ENCODE measurements at regions not wholly inside any gene's neighbourhood (a gene's known extent, or its start where the extent isn't known, plus 50 kb on each side); places are given as distances from the start of the nearest gene placed in this dataset.

GRCh38 chr17:12600349-12600748, 65.3 kb upstream of the MYOCD start:
- H3K27ac Mint-ChIP-seq = no peak overlapping the region
- H3K4me3 Mint-ChIP-seq = no peak overlapping the region
- peaks cover 0 to 4% of the 10 kb centered on the region in 2 donors for H3K9me3 Mint-ChIP-seq
- ATAC-seq (replicated peaks in 1 of 2) (no peak), DNase-seq (no peak)
- H3K4me1 Mint-ChIP-seq (ENCODE audit: low read depth) = no peaks in the 10 kb centered on the region
- no peaks in the 10 kb centered on the region for H3K36me3 Mint-ChIP-seq (ENCODE audit: insufficient read depth in 2 of 2)
- H3K27me3 Mint-ChIP-seq (ENCODE audit: low read depth) = no peaks in the 10 kb centered on the region

DNA sequence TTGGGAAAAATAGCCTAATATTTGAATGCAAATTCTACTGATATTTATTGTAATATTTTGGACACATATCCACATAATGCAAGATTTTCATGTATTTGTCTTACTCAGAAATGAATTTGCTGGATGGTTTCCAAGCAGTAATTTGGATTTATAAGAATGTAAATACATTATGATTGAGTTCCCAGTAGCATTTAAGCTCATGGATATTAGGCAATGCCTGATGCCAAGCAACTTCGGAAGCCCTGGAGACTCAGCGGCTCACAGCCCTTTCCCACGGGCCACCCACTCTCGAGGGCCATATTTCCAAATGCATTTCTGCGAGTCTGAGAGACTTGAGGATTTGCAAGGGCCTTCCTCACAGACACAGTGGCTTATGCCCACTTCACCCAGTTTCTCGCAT, 62.1 kb upstream of the MYOCD start:
- DNase-seq (no peak), ATAC-seq (replicated peaks in 1 of 2) (no peak)
- no peak overlapping the region for H3K27ac Mint-ChIP-seq
- H3K9me3 Mint-ChIP-seq = peaks cover under 1 to 9% of the 10 kb centered on the region in 2 donors
- H3K36me3 Mint-ChIP-seq (ENCODE audit: insufficient read depth in 2 of 2) = peaks cover 0 to under 1% of the 10 kb centered on the region in 2 donors
- H3K4me3 Mint-ChIP-seq = no peak overlapping the region
- no peaks in the 10 kb centered on the region for H3K27me3 Mint-ChIP-seq (ENCODE audit: low read depth)
- no peaks in the 10 kb centered on the region for H3K4me1 Mint-ChIP-seq (ENCODE audit: low read depth)

GRCh38 chr17:12605222-12605621, 60.5 kb upstream of the MYOCD start:
- ATAC-seq (replicated peaks in 1 of 2) (no peak), DNase-seq (no peak)
- no peak overlapping the region for H3K4me3 Mint-ChIP-seq
- H3K9me3 Mint-ChIP-seq = peaks cover 2 to 8% of the 10 kb centered on the region in 2 donors
- no peaks in the 10 kb centered on the region for H3K4me1 Mint-ChIP-seq (ENCODE audit: low read depth)
- no peaks in the 10 kb centered on the region for H3K27me3 Mint-ChIP-seq (ENCODE audit: low read depth)
- peaks cover 0 to 2% of the 10 kb centered on the region in 2 donors for H3K36me3 Mint-ChIP-seq (ENCODE audit: insufficient read depth in 2 of 2)
- H3K27ac Mint-ChIP-seq = no peak overlapping the region

DNA sequence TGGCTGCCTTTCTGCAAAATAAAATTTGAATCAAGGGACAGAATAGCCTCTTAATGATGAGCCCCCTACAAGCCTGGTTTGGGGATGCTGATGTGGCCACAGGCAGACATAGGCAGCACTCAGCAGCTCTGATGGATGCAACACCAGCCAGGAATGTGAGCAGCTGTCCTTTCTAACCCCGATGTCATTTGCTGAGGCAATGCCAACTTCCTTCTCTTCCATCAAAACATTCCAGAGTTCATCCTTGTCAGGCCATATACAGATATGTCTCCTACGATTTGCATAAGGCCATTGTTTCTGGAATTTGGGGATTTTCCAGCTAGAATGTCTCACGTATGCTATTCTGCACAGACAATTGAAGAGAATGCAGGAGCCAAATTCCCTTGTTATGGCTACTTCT, 52.1 kb upstream of the MYOCD start:
- H3K27ac Mint-ChIP-seq = no peak overlapping the region
- H3K36me3 Mint-ChIP-seq (ENCODE audit: insufficient read depth in 2 of 2) = peaks cover 0 to 1% of the 10 kb centered on the region in 2 donors
- ATAC-seq (replicated peaks in 1 of 2) (no peak), DNase-seq (no peak)
- no peaks in the 10 kb centered on the region for H3K27me3 Mint-ChIP-seq (ENCODE audit: low read depth)
- peaks cover 5 to 6% of the 10 kb centered on the region in 2 donors for H3K9me3 Mint-ChIP-seq
- no peaks in the 10 kb centered on the region for H3K4me1 Mint-ChIP-seq (ENCODE audit: low read depth)
- H3K4me3 Mint-ChIP-seq = no peak overlapping the region
